ENCODE measurements at regions not wholly inside any gene's neighbourhood (a gene's known extent, or its start where the extent isn't known, plus 50 kb on each side); places are given as distances from the start of the nearest gene placed in this dataset.
"Not testable (repeated sequence)": the region's sequence is repeated elsewhere in the genome, so short reads cannot be mapped to it uniquely, and the experiment has no call there.

DNA sequence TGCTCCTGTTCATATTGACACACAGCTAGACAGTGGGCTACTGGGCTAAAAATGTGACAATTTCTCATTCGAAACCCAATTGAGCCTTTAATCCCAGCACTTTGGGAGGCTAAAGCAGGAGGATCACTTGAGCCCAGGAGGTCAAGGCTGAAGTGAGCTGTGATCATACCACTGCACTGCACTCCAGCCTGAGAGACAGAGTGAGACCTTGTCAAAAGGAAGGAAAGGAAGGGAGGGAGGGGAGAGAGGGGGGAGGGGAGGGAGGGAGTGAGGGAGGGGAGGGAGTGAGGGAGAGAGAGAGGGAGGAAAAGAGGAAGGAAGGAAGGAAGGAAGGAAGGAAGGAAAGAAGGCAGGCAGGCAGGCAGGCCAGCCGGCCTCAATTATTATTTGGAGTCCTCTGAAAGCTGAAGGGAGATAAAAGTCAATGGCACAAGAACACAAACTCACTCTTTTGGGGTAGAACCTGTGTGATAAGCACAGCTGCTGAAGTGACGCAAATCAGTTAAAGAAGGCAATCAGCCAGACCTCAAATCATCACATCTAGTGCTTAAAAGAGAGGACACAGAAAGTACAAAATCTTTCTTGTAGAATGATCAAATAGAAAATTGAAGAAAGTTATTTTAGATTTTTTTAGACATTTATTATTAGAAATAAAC, 98.1 kb downstream of the CCDC71L start:
- DNase-seq (ENCODE audit: insufficient read length, low spot score) (no peak), FAIRE-seq (no peak)
- TF ChIP-seq POLR2A (IDR thresholded peaks at IDR 0.05; ENCODE audit: low read depth, low read length) = no peak

GRCh38 chr7:106561666-106562411, 99.1 kb downstream of the CCDC71L start:
- no peak for TF ChIP-seq POLR2A (IDR thresholded peaks at IDR 0.05; ENCODE audit: low read depth, low read length)
- FAIRE-seq (no peak), DNase-seq (ENCODE audit: insufficient read length, low spot score) (no peak)

DNA sequence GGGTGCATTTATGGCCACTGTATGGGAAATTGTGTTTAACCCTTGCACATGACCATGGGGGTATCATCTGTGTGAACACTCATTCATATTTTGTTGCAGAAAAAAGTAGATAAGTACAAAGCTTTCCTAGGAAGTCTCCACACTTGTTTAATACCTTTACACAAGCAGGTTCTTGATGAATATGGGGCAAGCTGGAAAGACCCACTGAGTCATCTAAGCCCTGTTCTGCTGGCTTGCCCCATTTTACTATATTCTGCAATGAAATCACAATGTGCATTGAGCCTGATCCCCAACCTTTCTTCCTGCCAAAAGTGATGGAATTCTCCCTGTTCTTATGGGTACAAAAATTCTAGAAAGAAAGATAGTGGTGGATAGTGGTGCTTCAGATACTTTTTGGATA, 99.8 kb downstream of the CCDC71L start:
- FAIRE-seq (no peak), DNase-seq (ENCODE audit: insufficient read length, low spot score) (no peak)
- no peak for TF ChIP-seq POLR2A (IDR thresholded peaks at IDR 0.05; ENCODE audit: low read depth, low read length)

DNA sequence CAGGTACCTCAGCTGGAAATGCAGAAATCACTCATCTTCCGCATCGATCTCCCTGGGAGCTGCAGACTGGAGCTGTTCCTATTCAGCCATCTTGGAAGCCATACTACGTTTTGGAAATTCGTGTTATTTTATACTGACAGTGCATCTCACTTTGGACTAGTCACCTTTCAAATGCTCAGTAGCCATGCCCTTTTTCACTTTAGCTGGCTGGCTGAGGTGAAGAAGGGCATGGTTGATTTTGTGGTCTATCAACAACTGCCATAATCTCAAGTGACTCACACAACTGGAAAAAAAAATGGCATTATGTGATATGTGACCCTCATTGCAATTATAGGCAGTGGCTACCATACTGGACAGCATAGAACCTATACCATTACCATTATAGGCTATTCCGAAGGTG, 100.5 kb downstream of the CCDC71L start:
- no peak for TF ChIP-seq POLR2A (IDR thresholded peaks at IDR 0.05; ENCODE audit: low read depth, low read length)
- FAIRE-seq = no peak
- DNase-seq (ENCODE audit: insufficient read length, low spot score) = no peak

DNA sequence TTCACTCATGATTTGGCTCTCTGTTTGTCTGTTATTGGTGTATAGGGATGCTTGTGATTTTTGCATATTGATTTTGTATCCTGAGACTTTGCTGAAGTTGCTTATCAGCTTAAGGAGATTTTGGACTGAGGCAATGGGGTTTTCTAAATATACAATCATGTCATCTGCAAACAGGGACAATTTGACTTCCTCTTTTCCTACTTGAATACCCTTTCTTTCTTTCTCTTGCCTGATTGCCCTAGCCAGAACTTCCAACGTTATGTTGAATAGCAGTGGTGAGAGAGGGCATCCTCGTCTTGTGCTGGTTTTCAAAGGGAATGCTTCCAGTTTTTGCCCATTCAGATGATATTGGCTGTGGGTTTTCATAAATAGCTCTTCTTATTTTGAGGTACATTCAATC, 104.7 kb downstream of the CCDC71L start:
- DNase-seq (ENCODE audit: insufficient read length, low spot score); FAIRE-seq: not testable (repeated sequence)

GRCh38 chr7:106554623-106555022, 106.3 kb downstream of the CCDC71L start:
- not testable (repeated sequence) for DNase-seq (ENCODE audit: insufficient read length, low spot score); FAIRE-seq

DNA sequence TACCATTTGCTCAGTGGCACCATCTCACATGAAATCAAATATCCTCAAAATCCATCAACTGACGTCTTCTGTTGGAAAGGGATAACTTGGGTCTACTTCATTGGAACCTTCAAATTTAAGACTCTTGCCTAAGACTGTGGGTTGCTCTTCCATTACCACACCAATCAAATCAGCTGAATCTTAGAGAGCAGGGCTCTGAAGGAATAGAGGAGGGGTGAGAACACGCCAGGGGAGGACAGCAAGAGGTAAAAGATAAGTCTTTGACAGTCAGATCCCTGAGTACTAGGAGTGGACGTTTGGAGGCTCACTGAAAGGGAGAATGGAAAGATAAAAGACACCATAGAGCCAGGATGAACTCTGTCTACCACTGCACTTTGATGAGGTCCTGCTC, 107.5 kb downstream of the CCDC71L start:
- TF ChIP-seq POLR2A (IDR thresholded peaks at IDR 0.05; ENCODE audit: low read depth, low read length) = no peak
- FAIRE-seq (no peak), DNase-seq (ENCODE audit: insufficient read length, low spot score) (no peak)

DNA sequence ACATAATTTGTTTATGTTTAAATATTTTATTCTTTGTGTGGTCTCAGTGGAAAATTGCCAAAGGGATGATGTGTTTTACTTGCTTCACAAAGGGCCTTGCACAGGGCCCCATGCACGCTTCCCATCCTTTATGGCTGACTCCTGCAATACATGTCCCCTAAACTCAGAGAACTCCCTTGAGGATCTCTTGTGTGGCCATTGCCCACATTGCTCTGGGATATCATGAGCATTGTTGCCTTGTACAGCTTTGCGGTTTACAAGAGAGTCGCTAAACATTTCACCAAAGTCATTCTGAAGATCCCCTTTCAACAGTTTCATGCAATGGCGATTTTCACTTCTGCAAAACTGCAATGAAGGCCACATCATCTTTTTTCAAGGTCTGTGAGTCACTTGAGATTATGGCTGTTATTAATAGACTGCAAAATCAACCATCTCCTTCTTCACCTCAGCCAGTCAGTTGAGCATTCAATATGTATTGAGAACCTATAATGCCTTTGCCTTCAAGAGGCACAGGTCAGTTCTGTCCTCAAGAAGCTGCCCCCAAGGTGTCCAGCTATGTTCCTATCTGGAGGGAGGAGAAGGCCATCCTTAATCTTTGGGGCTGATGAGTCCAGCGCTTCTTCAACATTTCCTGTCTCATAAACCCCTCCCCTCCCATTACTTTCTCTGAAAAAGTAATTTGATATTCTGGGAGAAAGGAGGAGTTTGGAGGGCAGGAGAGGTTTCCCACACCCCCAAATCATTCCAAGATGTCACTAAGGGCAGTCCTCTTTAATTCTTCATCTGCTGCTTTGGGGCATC, 108.1 kb downstream of the CCDC71L start:
- DNase-seq (ENCODE audit: insufficient read length, low spot score) (no peak), FAIRE-seq (no peak)

DNA sequence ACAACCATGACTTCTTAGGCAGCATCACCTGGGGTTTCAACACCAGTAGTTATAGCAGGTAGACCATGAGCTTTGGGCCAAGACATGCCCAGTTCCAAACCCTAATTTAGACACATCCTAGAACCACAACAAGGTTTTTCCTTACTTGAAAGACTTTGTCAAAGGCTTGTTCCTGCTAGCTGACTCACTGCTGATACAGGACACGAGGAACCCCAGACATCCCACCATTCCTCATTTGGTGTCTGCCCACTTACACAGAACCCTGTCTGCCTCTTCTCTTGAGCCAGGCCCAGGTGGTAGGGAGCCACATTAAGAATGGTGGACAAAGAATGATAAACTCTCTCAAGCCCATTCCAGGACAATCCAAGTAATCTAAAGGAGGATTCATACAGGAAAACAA, 109.0 kb downstream of the CCDC71L start:
- DNase-seq (ENCODE audit: insufficient read length, low spot score) = no peak
- FAIRE-seq = no peak
- no peak for TF ChIP-seq POLR2A (IDR thresholded peaks at IDR 0.05; ENCODE audit: low read depth, low read length)

More for the DNA sequence above, 108.1 kb downstream of the CCDC71L start:
- no peak for TF ChIP-seq POLR2A (IDR thresholded peaks at IDR 0.05; ENCODE audit: low read depth, low read length)

GRCh38 chr7:106548491-106548890, 112.5 kb downstream of the CCDC71L start:
- no peak for FAIRE-seq
- TF ChIP-seq POLR2A (IDR thresholded peaks at IDR 0.05; ENCODE audit: low read depth, low read length) = no peak
- DNase-seq (ENCODE audit: insufficient read length, low spot score) = no peak

DNA sequence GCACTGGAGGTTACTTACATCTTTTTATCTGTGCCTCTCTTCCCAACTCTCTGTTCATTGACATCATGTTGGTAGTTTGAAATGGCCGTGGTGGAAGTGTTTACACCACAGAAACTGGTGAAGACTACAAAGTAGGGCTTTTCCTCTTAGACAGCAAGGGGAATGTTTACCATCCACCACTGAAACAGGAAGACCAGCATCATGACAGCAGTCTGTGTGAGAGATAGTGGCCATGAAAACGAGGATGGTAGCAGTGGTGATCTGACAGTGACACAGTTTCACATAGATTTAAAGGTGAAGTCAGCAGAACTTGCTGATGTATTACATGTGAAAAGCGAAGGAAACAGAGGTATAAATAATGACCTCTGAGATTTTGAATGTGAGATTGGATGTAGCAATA, 115.7 kb downstream of the CCDC71L start:
- FAIRE-seq (no peak), DNase-seq (ENCODE audit: insufficient read length, low spot score) (no peak)
- TF ChIP-seq POLR2A (IDR thresholded peaks at IDR 0.05; ENCODE audit: low read depth, low read length) = no peak

- TF ChIP-seq POLR2A (IDR thresholded peaks at IDR 0.05; ENCODE audit: low read depth, low read length) = no peak
- DNase-seq (ENCODE audit: insufficient read length, low spot score) = no peak
- FAIRE-seq = no peak
Measured at GRCh38 chr7:106543221-106543757, 117.7 kb downstream of the CCDC71L start.

DNA sequence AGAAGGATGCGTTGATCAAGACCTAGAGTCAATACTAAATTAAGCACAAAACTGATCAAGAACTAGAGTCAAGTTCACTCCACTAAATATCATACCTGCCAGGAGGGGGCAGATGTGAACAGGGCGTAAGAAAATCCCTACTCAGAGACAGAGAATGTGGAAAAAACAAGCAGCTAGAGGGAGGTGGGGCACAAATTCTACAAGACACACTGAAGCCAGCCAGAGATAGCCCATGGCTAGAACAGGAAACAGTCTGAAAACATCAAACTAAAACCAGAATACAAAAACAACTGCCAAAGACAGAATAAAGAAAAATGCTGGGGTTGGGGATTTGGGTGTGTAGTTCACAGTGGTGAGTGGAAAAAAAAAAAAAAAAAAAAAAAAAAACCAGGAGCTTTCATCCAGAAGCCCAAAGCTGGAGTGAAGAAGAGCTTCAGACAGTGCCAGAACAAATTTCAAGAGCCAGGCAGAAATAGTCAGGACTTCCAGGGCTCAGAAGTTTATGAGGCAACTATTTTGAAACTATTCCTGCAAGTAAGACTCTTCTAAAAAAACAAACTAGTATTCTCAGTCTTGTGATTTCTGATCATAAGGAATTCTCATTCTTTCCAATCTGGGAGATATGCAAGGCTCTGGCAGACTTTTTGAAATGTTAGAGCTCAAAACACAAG, 118.3 kb downstream of the CCDC71L start:
- DNase-seq (ENCODE audit: insufficient read length, low spot score) = peak; percentile 45
- TF ChIP-seq POLR2A (IDR thresholded peaks at IDR 0.05; ENCODE audit: low read depth, low read length) = no peak
- peak; percentile 92 for FAIRE-seq

GRCh38 chr7:106538638-106539037, 122.3 kb downstream of the CCDC71L start:
- FAIRE-seq = no peak
- no peak for TF ChIP-seq POLR2A (IDR thresholded peaks at IDR 0.05; ENCODE audit: low read depth, low read length)
- DNase-seq (ENCODE audit: insufficient read length, low spot score) = no peak

Data from H54 (cell line).